ENCODE measurements at regions not wholly inside any gene's neighbourhood (a gene's known extent, or its start where the extent isn't known, plus 50 kb on each side); places are given as distances from the start of the nearest gene placed in this dataset.

DNA sequence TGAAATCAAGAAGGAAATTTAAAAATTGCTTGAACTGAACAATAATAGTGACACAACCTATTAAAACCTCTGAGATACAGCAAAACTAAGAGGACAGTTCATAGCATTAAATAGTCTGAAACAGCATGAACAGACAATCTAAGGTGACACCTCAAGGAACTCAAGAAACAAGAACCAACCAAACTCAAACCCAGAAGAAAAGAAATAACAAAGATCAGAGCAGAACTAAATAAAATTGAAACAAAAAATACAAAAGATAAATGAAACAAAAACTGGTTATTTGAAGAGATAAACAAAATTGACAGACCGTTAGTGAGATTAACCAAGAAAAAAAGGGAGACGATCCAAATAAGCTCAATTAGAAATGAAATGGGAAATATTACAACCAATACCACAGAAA, 122.8 kb upstream of the TOP3B start:
- no peak for DNase-seq
- intact Hi-C loops (cut with DNase I; ENCODE audit: low total_unique reads) = no loop called here
- Histone ChIP-seq H3K4me1 (no peaks in the 10 kb centered on the region), H3K36me3 (no peaks in the 10 kb centered on the region), H3K4me3 (no peak overlapping the region), H3K27ac (no peak overlapping the region), H3K9me3 (no peaks in the 10 kb centered on the region), H3K27me3 (peaks cover 0 to 6% of the 10 kb centered on the region in 2 donors)
- no peak for TF ChIP-seq CTCF (IDR thresholded peaks at IDR 0.05)

DNA sequence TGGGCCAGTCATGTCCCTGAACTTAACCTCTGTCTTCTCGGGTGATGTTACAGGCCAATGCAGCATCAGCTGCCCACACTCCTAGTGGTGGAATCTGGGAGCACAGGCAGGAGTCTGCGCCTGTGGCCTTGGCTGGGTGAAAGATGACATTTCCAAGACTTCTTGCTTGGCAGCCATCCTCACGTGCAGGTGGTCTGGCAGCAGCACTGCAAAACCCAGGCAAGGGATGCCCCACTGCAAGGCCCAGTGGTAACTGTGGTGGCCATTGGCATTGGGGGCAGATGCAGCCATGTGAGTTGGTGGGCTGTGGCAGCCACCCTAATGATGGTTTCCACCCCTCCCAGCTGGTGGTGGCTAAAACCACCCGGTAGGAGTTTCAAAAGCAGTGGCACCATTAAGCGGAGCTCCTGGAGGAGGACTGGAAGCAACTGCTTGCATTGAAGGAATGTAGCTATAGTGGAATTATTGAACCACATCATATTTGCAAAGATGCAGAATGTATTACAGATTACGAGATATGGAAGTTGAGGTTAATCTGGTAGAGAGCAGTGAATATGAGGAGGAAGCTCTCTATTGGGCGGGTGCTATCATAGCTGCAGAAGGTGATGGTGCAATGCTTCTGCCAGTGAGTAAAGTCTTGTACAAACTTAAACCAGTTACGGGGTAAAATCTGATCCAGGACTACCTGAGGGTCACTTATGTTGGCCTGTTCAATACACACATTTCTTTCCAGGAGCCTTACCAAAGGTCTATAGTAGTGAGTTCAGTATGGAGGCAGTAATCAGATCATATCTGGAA, 120.7 kb upstream of the TOP3B start:
- no peaks in the 10 kb centered on the region for H3K4me1 ChIP-seq
- no peak for DNase-seq

DNA sequence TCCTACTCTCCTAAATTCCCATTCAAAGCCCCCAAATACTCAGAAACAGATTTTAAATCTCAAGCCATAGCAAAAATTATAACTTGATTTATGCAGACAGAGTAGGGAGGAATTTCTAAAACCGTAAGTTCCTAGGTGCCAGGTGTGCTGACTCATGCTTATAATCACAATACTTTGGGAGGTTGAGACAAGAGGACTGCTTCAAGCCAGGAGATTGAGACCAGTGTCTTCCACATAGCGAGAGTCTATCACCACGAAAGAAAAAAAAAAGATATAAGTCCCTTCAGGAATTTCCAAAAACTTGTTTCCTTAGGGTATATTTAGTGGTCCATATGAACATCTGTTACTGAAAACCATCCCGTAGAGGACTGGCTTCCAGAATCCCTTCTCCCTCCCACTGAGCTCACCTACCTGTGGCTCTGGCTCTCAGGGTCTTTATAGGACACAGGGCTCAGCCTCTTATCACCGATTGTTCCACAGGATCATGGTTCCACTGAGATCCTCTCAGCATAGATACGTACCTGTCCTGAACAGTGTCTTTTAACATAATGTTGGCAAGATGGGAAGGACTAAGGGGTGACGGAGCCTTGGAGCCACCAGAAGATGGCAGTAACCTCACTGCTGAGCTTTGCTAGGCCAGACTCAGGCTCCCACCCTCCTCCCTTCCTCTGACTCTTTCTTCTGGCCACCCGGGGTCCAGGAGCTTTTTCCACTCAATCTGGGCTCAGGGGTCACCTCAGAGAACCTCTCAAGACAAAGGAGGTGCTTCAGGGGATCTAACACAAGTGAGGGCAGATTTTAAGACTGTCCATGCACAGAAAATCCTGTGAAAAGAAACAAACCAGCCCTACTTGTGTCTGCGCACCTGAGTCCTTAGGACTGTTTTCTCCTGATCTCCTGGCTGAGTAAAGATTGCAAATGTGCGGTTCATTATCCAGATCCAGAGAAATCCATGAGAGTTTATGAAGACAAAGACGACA, 117.5 kb upstream of the TOP3B start:
- no peak for DNase-seq
- Histone ChIP-seq H3K27ac (no peak overlapping the region), H3K4me3 (no peak overlapping the region), H3K9me3 (no peaks in the 10 kb centered on the region), H3K4me1 (no peaks in the 10 kb centered on the region), H3K27me3 (peaks cover 0 to 9% of the 10 kb centered on the region in 2 donors), H3K36me3 (no peaks in the 10 kb centered on the region)
- TF ChIP-seq CTCF (IDR thresholded peaks at IDR 0.05) = no peak
- intact Hi-C loops (cut with DNase I; ENCODE audit: low total_unique reads) = no loop called here

More for the DNA sequence above, 120.7 kb upstream of the TOP3B start:
- no peak overlapping the region for H3K4me3 ChIP-seq
- TF ChIP-seq CTCF (IDR thresholded peaks at IDR 0.05) = no peak
- intact Hi-C loops (cut with DNase I; ENCODE audit: low total_unique reads) = no loop called here
- H3K27me3 ChIP-seq = peaks cover 0 to 9% of the 10 kb centered on the region in 2 donors
- no peak overlapping the region for H3K27ac ChIP-seq
- H3K36me3 ChIP-seq = no peaks in the 10 kb centered on the region
- H3K9me3 ChIP-seq = no peaks in the 10 kb centered on the region

DNA sequence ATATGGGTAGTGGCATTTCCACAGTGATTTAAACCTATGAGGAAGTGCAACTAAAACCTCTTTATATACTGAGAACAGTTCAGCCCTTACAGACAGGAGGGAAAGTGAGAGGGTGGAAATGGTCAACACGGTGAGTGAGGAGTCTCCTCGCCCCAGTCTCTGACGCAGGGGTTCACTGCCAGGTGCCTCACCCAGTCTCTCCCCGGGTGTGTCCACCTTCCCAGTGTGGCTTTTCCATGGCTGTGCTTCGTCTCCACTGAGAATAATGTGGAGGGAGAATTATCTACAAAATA, 116.6 kb upstream of the TOP3B start:
- no peaks in the 10 kb centered on the region for H3K4me1 ChIP-seq
- H3K9me3 ChIP-seq = no peaks in the 10 kb centered on the region
- no peak overlapping the region for H3K27ac ChIP-seq
- TF ChIP-seq CTCF (IDR thresholded peaks at IDR 0.05) = no peak
- peaks cover 0 to 16% of the 10 kb centered on the region in 2 donors for H3K27me3 ChIP-seq
- no peak for DNase-seq
- H3K36me3 ChIP-seq = no peaks in the 10 kb centered on the region
- intact Hi-C loops (cut with DNase I; ENCODE audit: low total_unique reads) = no loop called here
- no peak overlapping the region for H3K4me3 ChIP-seq

DNA sequence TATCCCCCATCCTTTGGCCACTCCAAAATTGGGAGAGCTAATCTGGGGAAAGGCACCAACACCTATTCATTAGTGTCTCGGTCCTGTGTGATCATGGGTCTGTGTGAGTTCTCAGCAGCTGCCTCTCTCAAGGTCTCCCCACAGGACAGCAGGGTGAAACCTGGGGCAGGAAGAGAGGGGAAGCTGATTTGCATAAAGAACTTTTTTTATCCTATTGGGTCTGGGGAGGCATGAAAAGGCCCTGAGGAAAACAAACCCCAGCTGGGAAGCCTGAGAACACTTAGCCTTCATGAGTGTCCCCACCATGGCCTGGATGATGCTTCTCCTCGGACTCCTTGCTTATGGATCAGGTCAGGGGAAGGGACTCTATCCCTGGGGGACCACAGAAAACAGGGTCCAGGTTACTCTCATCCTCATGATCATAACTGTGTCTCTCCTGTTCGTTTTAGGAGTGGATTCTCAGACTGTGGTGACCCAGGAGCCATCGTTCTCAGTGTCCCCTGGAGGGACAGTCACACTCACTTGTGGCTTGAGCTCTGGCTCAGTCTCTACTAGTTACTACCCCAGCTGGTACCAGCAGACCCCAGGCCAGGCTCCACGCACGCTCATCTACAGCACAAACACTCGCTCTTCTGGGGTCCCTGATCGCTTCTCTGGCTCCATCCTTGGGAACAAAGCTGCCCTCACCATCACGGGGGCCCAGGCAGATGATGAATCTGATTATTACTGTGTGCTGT, 116.0 kb upstream of the TOP3B start:
- DNase-seq = no peak
- Histone ChIP-seq H3K27me3 (peaks cover 0 to 18% of the 10 kb centered on the region in 2 donors), H3K9me3 (no peaks in the 10 kb centered on the region), H3K27ac (no peak overlapping the region), H3K36me3 (no peaks in the 10 kb centered on the region), H3K4me3 (no peak overlapping the region), H3K4me1 (no peaks in the 10 kb centered on the region)
- no peak for TF ChIP-seq CTCF (IDR thresholded peaks at IDR 0.05)
- intact Hi-C loops (cut with DNase I; ENCODE audit: low total_unique reads) = no loop called here
